AML-193 (cell line): ENCODE measurements at regions not wholly inside any gene's neighbourhood (a gene's known extent, or its start where the extent isn't known, plus 50 kb on each side); places are given as distances from the start of the nearest gene placed in this dataset.
A peak's percentile ranks its signal among the peaks of the same experiment; 100 is the strongest.
"Not testable (repeated sequence)": the region's sequence is repeated elsewhere in the genome, so short reads cannot be mapped to it uniquely, and the experiment has no call there.

Experiments
- DNase-seq, 2 experiments: peaks; one replicate each; lab custom pipeline; 2025; lab: John Stamatoyannopoulos, UW

DNA sequence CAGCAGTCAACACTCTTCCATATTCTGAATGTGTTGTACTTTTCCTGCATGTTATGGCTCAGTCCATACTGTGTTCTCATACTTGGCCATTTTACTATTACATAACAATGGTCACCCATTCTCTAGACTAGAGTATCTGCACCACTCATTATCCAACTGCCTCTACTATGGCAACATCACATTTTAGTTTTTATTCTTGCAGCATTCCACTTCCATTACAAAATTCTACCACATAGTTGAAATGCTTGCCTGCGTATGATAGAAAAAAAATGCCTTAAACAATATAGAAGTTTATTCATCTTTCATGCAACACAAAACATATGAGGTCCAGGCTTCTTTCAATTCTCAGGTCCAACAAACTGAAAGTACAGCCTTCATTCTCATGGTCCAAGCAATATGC is 128.0 kb downstream of the TENT5A start:
- no peak for DNase-seq

DNA sequence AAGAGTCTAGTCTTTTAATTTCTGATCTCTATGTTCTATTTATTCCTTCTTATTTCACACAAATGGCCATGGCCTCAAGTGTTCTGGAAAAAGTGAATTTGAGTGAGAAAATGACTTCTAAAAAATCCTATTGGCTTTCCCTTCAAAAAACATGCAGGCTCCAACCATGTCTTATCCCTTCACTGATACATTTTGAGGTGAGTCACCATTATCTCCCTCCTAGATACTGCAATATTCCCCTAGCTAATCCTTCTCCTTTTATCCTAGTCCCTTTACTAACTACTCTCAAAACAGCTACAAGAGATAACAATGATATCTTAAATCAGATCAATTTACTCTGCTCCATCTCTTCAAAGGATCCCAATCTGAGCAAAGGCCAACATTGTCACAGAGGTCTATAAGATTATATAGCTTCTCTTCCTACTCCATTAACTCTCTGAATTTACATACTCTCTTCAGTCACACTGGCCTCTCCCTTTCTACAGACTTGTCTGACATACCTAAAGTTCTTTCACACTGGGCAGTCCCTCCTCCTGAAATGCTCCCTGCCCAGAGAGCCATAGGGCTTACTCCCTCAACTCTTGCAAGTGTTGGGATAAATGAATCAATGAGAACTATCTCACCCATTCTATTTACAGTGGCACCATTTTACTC is 129.2 kb downstream of the TENT5A start:
- no peak for DNase-seq

DNA sequence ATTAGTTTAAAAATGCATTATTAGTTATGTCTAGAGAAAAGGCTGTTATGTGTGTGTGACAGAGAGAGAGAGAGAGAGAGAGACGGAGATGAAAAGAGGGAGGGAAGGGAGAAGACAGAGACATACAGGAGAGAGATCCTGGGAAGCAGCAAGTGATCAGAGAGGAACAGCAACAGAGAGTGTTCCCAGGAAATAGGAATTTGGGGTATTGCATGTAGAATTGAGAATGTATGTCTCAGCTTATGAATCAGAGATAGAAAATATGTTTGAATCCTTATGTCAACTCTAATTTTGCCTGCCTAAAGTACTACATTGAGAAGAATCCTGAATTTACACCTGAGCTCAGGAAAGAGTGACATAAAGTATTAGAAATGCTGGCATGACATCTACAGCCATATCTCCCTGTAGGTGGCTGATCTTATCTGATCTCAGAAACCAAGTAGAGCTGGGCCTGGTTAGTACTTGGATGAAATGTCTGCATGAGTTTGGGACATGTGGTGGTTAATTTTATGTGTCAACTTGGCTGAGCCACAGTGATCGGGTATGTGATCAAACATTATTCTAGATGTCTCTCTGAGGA is 130.6 kb downstream of the TENT5A start:
- DNase-seq: no peak

DNA sequence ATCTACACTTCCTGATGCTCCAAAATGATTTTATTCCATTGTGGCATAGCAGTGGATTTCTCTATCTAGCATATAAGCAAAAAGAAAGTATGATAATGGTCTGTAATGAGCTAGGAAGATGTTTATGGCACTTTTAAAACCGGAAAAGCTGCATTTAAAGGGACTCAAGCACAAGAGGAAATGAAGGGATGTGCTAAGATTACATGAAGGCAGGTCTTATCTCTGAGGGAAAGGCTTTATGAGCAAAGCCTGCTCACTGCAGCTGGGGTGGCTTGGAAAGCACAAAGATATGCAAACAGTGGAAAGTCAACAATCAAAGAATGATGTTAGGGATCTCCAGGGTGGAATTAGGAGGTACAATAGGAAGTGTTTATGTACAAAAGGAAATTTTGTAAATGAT is 138.2 kb downstream of the TENT5A start:
- peak in 1 of 2 experiments; percentile 6 for DNase-seq

DNA sequence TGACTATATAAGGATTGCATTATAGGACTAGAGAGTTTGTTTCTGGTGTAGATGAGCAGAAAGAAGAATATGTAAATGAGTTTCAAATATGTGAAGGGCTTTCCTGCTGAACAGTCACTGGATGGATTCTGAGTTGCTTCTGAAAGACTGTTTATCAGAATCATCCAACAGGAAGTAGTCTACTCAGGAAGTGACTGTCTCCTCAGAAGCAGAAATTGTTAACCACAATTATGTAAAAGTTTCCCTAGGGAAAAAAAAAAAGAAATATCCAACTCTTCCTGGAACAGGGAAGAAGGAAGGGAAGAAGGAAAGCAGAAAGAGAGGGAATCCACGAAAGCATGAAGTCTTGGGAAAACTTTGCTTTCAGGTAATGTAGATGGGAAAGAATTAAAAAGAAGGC is 138.9 kb downstream of the TENT5A start:
- DNase-seq: peak; percentile 35 to 44

DNA sequence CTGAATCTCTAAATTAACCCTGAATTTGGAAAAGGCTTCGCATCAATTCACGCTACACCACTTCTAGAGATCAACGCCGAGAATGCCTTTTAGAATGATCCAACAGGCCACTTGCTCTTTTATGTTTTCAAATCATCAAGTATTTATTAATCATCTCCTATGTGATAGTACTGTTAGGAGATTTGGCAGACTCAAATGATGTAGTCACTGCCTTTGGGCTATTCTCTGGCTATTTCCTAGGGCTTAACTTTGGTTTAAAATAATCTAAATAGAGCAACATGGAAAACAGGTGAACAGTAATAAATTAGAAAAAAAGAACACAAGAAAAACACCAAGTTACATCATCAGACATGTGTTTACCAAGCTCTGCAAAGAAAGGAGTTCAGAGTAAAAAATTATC is 140.3 kb downstream of the TENT5A start:
- no peak for DNase-seq

DNA sequence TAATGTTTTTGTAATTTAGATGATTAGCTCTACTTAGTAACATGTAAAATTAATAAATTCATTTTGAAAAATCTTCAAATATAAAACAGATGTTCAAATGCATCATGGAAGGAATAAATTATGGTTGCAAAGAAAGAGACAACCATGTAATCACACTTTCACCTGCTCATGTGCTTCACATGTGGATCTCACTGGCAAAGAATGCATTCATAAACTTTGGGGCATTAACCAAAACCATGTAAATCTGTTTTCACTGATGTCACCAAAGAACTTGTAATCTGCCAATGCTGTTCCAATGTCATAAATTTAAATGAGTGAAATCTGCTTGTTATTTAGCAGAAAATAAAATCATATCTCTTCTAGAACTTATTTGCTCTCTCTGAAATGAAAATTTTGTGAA is 142.7 kb downstream of the TENT5A start:
- DNase-seq: no peak

DNA sequence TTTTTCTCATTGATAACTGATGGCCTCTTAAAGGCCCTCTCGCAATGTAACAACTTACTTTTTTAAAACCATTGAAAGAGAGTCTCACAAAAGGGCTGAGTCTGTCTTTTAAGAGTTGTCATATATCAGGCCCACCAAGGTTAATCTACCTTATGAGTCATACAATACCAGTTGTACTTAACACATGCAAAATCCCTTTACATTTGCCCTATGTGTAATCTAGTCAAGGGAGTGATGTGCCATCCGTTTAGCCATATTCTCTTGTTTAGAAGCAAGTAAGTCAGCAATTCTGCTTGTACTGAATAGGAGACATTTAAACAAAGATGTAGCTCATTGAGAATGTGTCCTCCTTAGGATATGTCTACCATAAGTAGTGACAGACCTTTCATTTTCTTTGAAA is 143.7 kb downstream of the TENT5A start:
- DNase-seq: no peak

DNA sequence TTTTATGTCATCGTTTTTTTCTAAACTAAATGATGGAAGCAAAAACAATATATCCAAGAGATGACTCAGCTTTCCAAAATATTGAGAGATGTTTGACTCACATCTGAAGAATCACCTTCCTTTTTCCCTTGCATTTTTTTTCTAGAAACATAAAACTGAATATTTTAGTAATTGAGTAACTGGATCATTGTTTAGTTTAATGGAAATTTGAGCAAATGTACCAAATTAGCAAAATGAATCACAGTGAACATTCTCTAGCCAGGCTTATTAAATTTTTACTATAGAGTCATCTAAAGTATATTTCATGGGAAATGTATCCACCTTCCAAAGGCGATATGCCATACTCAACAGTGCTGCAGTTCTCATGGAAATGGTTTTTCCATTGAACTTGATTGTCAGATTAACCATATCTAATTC is 145.5 kb downstream of the TENT5A start:
- DNase-seq: no peak

DNA sequence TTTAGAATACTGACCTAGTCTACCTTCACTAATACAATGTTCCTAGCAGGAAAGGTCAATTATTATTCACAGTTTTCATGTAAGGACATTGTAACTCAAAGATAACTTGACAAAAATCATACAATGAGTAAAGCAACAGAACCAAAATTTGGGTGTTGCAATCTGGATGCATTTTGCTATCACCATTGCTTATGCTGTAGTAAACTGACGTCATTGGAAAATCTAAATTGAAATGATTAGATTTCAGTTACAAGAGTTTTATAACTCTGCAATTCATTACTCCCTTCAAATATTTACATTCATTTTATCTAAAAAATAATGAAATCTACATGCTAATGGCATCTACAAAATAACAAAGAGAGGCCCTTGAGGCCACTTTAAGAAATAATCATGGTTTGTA is 147.0 kb downstream of the TENT5A start:
- DNase-seq: no peak

DNA sequence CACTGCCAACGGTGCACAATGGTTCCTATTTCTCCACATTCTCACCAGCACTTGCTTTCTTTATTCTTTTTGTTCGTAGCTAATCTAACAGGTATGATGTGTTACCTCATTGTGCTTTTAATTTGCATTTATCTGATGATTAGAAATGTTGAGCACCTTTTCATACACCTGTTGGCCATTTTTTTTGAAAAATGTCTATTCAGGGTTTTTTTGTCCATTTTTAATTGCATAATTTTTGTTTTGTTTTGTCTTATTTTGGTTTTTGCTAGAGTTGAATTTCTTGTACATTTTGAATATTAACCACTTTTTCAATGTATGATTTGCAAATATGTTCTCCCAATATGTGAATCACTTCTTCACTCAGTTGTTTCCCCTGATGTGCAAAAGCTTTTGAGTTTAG is 150.6 kb downstream of the TENT5A start:
- no peak for DNase-seq

DNA sequence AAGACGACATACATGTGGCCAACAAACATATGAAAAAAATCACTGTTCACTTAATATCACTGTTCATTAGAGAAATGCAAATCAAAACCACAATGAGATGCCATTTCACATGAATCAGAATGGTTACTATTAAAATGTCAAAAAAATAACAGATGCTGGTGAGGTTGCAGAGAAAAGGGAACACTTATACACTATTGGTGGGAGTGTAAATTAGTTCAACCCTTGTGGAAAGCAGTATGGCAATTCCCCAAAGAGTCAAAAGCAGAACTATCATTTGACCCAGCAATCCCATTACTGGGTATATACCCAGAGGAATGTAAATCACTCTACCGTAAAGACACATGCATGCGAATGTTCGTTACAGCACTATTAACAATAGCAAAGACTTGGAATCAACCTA is 152.0 kb downstream of the TENT5A start:
- not testable (repeated sequence) for DNase-seq

DNA sequence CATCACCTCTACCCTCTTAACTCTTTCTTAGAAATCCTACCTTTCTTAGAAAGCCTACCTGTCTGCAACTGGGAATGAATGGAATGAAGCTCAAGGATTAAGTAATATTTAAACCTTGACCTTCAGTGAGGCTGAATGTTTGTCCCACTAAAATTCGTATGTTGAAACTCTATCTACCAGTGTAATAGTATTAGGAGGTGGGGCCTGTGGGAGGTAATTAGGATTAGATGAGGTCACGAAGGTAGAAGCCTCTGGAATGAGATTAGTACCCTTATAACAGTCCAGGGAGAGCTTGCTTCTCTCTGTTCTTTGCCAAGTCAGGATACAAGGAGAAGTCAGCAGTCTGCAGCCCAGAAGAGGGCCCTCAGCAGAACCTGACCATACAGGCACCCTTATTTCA is 158.0 kb downstream of the TENT5A start:
- no peak for DNase-seq

DNA sequence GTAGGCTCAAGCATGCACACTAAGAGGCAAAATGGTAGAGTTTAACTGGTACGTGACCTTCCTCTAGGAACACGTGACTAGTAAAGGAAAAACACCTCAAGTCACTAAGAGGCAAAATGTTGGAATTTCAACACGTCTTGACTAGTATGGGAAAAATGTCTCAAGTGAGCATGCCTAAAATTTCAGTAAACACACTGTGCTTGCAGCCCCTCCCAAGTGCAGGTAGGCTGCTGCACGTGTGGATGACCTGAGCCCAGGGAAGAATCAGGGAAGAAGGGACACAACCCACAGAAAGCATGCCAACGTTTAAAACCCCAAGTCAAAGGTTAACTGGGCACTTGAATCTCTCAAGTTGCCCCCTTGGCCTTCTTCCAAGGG is 162.2 kb downstream of the TENT5A start:
- DNase-seq: no peak

DNA sequence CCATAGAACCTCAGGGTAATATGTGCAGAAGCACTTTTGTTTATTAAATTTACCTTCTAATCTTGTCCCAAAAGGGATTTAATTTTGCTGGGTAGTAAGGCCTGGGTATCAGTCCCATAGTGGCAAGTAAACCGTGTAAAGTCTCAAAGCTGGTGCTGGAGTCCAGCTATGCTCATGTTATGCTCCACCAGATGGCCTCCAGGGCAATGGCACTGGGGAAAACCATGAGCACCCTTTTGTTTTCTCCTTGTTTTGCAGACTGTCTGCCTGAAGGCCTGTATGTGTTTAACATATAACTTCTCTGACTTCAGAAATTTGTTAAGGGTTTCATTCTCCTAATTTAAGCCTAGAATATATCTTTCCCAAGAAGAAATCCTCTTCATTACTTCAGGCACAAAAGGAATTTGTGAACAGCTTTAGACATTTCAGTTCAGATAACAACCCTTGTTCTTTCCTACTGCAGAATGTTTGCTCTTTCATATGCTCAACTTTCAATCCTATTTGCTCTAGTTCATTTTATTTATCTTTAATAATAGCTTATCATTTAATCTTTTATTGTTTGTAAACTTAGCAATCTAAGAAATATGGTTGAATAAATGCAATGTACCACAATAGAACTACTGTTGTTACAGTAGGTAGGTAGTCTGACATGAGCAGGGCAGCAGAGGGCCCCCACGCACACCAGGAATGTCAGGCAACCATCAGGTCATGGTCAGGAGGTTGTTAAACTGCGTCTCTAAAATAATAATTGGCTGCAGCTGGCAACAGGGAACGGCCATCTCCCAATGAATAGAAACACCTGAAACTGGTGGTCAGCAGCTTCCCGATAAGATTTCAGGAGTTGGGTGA is 162.8 kb downstream of the TENT5A start:
- no peak for DNase-seq

DNA sequence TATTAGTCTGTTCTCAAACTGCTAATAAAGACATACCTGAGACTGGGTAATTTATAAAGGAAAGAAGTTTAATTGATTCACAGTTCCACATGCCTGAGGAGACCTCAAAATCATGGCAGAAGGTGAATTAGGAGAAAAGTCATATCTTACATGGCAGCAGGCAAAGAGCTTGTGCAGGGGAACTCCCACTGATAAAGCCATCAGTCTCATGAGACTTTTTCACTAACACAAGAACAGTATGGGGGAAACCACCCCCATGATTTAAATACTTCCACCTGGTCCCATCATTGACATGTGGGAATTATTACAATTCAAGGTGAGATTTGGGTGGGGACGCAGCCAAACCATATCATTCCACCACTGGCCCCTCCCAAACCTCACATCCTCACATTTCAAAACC is 166.8 kb downstream of the TENT5A start:
- DNase-seq: not testable (repeated sequence)

DNA sequence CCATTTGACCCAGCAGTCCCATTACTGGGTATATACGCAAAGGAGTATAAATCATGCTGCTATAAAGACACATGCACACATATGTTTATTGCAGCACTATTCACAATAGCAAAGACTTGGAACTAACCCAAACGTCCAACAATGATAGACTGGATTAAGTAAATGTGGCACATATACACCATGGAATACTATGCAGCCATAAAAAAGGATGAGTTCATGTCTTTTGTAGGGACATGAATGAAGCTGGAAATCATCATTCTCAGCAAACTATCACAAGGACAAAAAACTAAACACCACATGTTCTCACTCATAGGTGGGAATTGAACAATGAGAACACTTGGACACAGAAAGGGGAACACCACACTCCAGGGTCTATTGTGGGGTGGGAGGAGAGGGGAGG is 168.3 kb downstream of the TENT5A start:
- DNase-seq: not testable (repeated sequence)

DNA sequence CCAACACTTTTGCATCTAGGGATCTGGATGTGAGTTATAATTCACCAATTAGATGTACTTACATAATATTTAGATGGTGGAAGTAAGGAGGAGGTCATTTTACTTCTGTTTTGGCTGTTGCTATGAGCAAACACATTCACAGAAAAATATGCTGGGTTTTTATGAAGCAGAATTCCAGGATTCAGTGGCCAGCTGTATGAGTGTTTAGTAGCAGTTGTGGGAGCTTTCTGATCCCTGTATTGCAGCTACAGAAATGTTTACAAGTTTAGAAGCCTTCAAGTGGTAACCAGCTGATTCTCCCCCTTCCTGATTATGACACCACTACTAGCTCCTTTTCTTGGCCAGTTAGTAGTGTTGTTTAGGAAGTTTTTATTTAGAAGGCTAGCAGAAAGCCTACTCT is 177.0 kb downstream of the TENT5A start:
- DNase-seq: no peak

DNA sequence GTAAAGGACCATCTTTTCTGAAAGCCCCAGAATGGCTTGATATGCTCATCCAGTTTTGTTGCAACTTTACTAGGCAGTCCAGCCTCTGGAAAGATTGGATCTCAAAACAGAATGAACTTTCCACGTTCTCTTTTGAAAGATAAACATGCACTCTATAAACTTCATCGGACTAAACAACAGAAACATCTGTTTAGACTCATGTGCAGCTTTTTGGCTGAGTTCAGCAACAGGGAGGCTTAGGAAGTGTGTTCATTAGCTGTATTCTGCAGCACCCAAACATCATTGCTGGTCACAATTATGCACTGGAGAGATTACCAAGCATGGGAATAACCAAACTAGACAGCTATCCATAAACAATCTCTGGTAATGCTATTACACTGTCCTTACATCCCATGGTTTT is 180.5 kb downstream of the TENT5A start:
- DNase-seq: no peak

DNA sequence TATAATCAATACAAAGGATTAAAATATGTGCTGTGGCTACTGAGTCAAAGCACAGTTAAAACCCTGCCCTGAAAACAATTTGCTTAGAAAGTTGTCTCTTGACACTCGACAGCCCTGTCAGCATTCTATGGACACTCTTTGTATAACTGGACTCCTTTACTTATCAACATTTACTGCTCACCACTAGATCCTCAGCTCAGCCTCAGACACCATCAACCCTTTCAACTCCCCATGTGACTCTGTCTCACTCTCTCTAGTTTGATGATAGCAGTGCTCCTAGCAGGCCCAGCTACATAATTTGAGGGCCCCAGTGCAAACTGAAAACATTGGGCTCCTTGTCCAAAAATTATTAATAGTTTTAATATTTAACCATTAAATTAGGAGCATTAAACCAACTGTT is 181.8 kb downstream of the TENT5A start:
- no peak for DNase-seq

DNA sequence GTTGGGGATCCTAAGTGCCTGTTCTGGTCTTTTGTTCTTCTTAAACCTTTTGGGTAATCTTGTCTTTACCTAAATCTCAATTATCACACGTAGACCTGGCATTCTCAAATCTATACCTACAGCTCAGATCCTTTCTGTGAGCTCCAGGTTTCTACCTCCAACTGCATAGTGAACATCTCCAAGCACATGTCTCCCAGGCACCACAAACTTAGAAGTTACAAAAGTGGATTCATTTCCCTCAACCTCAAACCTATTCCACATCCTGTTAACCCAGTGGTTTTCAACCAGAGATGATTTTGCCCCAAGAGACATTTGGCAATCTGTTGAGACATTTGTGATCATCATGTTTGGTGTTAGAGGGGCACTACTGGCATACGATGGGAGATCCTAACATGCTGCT is 183.5 kb downstream of the TENT5A start:
- DNase-seq: no peak

DNA sequence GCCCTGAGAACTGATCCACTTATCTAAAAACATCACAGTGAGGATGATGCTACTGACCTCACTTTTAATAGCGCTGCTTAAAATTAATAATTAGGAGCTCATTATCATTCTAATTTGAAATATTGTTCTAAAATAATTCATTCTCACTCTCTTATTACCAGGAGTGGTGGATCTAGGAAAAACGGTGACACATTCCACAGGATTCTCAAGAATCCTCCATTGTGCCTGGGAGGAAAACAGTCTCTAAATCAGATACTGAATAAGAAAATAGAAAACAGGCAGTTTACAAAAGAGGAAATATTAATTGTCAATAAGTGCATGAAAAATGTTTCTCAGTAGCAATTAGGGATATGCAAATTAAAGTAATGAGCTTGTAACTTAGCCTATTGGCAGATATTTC is 187.4 kb downstream of the TENT5A start:
- no peak for DNase-seq

DNA sequence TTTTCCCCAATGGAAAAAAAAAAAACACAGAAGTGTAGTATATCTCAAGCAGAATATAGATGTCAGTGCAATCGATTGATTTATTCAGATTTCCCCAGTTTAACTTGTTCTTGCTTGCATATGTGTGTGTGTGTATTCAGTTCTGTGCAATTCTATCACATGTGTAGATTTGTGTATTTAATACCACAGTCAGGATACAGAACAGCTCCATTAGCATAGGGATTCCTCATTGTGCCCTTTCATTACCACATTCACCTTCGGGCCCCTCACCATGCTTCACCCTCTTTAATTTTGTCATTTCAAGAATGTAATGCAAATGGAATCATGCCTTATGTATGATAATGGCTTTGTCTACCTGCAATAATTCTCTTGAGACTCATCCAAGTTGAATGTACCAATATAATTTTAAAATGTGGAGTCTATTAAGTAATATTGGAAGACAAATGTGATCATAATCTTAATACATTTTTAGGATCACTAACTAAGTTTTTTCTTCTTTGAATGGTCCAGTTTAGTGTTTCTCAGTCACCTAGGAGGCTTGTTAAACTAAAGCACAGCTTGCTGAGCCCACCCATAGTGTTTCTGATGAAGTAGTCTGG is 187.9 kb downstream of the TENT5A start:
- DNase-seq: no peak
